HUDEP-2 (cell line): ENCODE measurements at regions not wholly inside any gene's neighbourhood (a gene's known extent, or its start where the extent isn't known, plus 50 kb on each side); places are given as distances from the start of the nearest gene placed in this dataset.

Source experiments
- DNase-seq, 76 experiments: peaks; one replicate each; lab custom pipeline; 2025; ENCODE audit not compliant: unreplicated experiment in 76 of 76; lab: John Stamatoyannopoulos, UW

- no peak for DNase-seq
Measured at GRCh38 chr10:4691776-4692175, 134.2 kb upstream of the AKR1E2 start.

DNA sequence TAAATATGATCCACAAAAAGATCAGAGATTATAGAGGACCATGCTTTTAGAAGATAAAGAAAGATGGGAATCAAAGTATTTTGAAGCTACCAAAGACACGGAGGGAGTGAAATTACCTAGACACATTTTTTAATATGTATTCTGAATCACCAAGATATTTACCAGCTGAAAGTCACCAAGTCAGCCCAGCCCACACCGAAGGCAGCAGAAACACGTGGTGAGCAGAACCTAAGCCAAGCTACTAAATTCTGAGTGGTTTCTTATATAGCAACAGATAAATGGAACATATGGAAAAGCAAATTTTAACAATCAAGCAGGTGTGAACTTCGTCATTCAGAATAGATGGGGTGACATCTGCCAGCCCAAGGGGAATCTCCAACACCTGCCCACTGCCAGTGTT is 134.7 kb upstream of the AKR1E2 start:
- DNase-seq, result no peak

GRCh38 chr10:4688601-4689000 is 137.4 kb upstream of the AKR1E2 start:
- DNase-seq, result peak in 65 of 76 experiments; percentile 6 to 88 (median 49)

GRCh38 chr10:4688168-4688567 is 137.8 kb upstream of the AKR1E2 start:
- peak in 1 of 76 experiments; percentile 31 for DNase-seq

DNA sequence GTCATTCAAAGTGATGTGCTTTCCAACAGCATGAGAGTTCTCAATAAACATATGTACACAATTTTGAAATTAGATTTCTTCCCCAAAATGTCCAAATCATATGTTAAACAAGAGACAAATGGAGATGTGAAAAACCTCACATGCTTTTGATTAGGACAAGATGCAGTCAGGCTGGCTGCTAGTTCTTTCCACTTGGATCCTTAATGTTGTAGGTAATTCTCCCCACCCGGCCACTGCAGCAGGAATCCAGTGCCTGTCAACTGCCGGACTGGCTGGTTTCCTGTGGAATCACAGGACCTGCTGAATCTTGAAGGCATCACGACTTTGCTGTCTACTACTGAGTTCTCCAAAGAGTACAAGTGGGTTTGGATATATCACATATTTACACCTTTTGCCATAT is 138.6 kb upstream of the AKR1E2 start:
- no peak for DNase-seq

DNA sequence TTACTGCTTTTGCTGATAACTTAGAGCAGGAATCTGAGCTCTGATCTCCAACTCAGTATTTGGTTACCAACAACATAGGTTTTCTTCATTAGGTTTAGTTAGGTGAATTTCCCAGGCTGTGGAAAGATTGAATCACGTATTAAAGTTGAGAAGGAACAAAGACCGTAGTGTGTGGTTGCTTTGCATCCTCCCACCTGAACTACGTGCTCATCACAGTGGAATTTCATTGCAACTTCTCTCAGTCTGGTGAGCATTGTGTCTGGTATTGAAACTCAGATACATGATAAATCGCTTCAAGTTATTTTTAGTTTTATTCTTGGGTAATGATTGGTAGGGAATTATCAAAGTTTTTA is 139.4 kb upstream of the AKR1E2 start:
- no peak for DNase-seq

- DNase-seq, result no peak
Measured at GRCh38 chr10:4685904-4686643, 139.9 kb upstream of the AKR1E2 start.

- no peak for DNase-seq
Measured at GRCh38 chr10:4685491-4685890, 140.5 kb upstream of the AKR1E2 start.

GRCh38 chr10:4684434-4684833 is 141.6 kb upstream of the AKR1E2 start:
- no peak for DNase-seq

DNA sequence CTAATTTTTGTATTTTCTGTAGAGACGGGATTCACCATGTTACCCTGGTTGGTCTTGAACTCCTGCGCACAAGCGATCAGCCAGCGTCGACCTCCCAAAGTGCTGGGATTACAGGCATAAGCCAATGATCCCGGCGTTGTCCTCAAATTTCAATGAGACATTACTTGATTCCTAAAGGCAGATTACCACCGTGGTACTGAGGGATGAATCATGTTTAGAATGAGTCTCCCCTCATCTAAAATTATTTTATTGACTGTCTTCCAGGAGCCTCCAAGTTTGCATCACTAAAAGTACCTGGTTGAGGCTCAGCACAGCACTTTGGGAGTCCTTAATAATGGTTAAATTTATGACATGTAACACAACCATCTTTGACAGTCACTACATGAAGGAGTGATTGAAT is 142.2 kb upstream of the AKR1E2 start:
- DNase-seq, result no peak

DNA sequence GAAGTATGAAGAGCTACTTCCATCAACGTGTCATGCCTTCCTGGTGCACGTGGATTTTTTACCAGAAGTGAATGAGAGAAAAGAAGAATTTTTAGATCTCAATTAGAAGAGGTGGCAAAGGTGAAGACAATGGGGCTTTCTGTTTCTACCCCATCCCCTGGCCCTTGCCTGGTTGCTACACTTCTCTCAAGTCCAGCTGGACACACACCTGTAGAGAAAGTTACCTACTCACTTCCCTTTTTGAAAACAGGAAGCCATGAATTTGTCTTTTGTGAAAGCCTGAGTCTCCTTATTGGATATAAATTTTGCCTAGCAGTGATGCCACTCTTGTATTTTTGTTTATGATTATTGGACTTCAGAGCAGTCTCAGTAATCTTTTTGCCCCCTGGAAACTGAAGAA is 142.9 kb upstream of the AKR1E2 start:
- DNase-seq, result no peak

DNA sequence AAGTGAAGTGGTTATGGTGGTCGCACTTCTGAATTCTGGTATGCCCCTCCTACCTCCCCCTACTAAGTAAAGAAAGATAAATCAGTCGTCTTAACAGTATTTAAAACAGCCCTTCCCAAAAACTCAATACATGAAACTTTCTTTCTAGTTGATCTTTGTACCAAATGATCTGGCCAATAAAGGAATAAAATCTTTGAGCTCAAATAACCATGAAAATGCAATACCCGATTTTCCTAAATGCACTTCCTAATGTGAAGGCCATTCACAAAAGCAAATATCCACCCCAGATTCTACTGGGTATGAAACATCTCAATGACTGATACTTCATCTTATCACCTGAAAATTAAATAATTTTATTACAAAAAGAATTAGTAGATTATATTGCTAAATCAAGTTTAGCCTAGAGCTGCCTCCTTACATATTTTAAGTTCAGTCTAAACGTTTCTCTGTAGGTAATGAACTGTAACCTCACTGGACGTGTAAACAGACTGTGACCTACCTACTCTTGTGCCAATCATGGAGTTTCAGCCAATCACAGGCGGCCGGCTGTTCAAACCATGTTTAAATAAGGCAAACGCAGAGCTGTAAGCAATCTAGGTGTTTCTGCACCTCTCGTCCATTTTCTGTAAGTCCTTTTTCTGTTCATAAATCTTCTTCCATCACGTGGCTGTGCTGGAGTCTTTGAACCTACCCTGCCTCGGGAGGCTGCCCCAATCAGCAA is 146.9 kb upstream of the AKR1E2 start:
- no peak for DNase-seq

GRCh38 chr10:4678023-4678950 is 147.7 kb upstream of the AKR1E2 start:
- no peak for DNase-seq

GRCh38 chr10:4677296-4678021 is 148.5 kb upstream of the AKR1E2 start:
- DNase-seq, result no peak

DNA sequence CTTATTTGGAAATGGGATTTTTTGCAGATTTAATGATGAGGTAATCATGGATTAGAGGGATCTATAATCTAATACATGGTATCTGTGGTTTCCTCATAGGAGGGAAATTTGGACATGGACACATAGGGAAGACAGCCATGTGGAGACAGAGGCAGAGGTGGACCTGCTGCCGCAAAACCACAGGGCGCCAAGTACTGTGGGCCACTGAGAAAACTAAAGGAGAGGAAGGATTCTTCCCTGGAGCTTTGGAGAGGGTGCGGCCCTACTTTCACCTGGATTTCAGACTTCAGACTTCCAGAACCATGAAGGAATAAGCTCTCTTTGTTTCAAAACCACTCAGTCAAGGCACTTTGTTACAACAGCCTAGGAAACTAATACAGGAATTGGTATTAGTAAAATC is 149.4 kb upstream of the AKR1E2 start:
- DNase-seq, result no peak

DNA sequence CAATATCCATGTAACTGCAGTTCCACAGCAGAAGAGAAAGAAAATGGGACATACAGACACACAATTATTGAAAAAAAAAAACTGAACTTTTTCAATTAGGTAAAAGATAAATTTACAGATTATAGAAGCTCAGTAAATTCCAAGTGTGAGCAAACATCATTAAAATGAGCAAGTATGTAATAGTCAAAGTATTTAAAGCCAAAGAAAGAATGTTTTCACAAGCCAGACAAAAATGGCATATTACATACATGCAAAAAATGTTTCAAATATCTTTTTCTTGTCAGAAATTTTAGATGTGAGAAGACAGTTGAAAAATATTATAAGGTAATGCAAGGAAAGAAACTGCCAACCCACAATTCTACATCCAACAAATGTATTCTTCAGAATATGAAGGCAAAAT is 150.2 kb upstream of the AKR1E2 start:
- no peak for DNase-seq

GRCh38 chr10:4673279-4674040 is 152.5 kb upstream of the AKR1E2 start:
- no peak for DNase-seq

DNA sequence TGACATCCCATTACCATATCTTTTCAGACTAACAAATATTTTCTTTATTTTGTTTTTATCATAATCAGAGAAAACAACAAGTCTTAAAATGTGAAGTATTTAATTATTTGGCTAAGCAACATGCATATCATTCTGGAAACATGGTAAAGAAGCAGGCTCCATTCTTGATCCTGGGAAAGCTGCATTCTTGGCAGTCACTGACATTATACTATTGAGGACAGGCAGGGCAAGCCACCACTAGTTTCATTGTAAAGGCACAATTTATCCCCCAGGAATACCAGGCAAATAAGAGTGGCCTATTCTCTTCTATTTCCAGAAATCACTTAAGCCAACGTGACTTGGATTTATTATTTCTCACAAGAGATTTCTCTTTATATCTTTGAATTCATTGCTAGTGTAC is 153.8 kb upstream of the AKR1E2 start:
- no peak for DNase-seq

DNA sequence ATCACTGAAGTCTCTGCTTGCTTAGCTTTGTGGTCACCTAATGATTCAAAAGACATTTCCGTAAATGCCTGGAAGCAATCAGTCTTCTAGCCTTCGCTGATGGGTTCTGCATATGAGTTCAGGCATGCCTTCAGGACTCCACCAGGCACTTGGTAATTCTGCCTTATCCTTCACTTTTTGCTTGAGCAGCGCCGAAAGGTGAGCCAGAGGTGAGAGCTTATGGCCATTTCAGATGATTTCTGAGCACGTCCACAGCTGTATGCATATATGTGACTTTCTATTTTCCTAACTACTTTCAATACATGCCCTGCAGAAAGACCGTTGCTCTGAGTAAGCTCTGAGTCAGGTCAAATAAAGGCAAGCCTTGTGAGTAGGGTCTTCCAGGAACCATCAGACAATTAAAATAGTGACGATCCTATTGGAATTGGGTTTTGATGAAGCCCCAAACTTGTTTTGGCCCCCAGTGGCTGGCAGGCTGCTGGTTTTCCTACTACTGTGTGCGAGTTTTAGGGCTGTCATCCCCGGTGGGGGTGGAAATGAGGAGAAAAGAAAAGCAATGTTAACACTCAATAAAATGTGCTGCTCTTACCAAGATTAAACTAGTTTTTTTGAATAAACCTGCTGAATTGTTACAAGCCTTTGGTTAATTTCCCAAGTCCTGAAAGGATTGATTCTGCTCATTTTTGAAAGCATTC is 154.4 kb upstream of the AKR1E2 start:
- no peak for DNase-seq
